Stimulated activated memory B cell treated with anti-CD40 and anti-IgM and Interleukin-4, amounts not matched to agents 10 μg/mL and 1 μg/mL and 100 μg/mL, for 72 hours (primary cell): ENCODE measurements at regions not wholly inside any gene's neighbourhood (a gene's known extent, or its start where the extent isn't known, plus 50 kb on each side); places are given as distances from the start of the nearest gene placed in this dataset.
A peak's percentile ranks its signal among the peaks of the same experiment; 100 is the strongest.

ENCODE experiments used
- ATAC-seq: fragments of 150-1000 bp; cut with Tn5 transposase; 2 replicates; pipeline ENCODE4 v1.10.0; 2021
- H3K27ac Mint-ChIP-seq: one replicate; pipeline ENCODE4 v1.8.0; 2022; ENCODE audit warnings: mild to moderate bottlenecking, mixed read lengths
- H3K27me3 Mint-ChIP-seq: one replicate; pipeline ENCODE4 v1.8.0; 2022; ENCODE audit warnings: mixed read lengths
- H3K36me3 Mint-ChIP-seq: one replicate; pipeline ENCODE4 v1.8.0; 2022; ENCODE audit warnings: mixed read lengths
- H3K4me1 Mint-ChIP-seq: one replicate; pipeline ENCODE4 v1.8.0; 2022; ENCODE audit warnings: mixed read lengths
- H3K4me3 Mint-ChIP-seq: one replicate; pipeline ENCODE4 v1.8.0; 2022; ENCODE audit warnings: mild to moderate bottlenecking, moderate library complexity, mixed read lengths
- H3K9me3 Mint-ChIP-seq: one replicate; pipeline ENCODE4 v1.8.0; 2022; ENCODE audit warnings: mixed read lengths

DNA sequence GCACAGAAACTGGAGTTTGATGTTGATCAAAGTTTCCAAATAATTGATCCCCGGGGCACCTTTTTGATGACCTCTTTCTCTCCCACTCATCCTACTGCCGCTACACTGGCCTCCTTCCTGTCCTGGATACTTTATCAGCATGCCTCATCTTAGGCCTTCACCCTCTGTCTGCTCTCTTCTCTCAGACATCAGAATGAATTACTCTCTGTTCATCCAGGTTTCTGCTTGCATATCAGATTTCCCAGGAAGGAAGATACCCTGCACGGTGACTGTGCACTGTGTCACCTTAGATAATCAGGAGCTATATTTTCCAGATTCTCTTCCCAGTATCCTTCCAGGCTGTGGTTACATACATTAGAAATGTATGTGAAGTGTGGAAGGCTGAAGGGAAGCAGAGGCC, 397.0 kb downstream of the DIRAS2 start:
- H3K27me3 Mint-ChIP-seq, result no peaks in the 10 kb centered on the region
- H3K9me3 Mint-ChIP-seq, result no peaks in the 10 kb centered on the region
- no peak overlapping the region for H3K27ac Mint-ChIP-seq
- ATAC-seq, result no peak
- no peaks in the 10 kb centered on the region for H3K36me3 Mint-ChIP-seq
- no peaks in the 10 kb centered on the region for H3K4me1 Mint-ChIP-seq
- no peak overlapping the region for H3K4me3 Mint-ChIP-seq

DNA sequence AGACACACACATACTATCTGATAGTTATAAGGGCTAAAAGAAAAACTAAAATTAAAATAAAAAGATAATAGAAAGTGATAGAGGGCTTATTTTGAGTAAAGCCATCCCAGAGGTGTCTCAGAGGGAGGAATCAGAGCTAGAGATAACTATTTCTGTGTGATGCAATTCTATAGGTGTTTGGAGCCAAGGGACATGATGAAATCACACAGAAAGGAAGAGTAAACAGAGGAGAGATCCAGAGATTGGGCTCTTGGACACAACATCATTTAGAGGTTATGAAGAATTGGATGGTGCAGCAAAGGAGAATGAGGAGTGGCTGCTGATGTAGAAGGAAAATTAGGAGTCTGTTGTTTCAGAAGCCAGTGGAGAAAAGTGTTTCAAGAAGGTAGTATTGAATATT, 393.5 kb downstream of the DIRAS2 start:
- peaks cover 8% of the 10 kb centered on the region for H3K36me3 Mint-ChIP-seq
- H3K27me3 Mint-ChIP-seq, result no peaks in the 10 kb centered on the region
- H3K27ac Mint-ChIP-seq, result no peak overlapping the region
- no peak for ATAC-seq
- H3K4me3 Mint-ChIP-seq, result no peak overlapping the region
- H3K4me1 Mint-ChIP-seq, result no peaks in the 10 kb centered on the region
- no peaks in the 10 kb centered on the region for H3K9me3 Mint-ChIP-seq

DNA sequence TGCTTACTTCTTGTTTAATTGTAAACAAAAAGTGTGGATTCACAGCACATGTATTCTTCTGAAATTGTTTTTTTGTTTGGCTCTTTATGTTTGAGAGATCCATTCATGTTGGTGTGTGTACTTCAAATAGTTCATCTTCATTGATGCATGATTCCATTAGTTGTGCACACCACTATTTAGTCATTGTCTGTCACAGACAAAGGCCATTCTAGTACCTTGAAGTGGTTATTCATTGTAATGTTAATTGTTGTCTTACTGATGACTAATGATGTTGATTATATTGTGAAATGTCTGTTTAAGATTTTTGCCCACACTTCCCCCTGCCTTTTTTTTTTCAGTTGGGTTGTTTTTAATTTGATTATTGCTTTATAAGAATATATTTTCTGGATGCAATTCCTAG, 391.3 kb downstream of the DIRAS2 start:
- Mint-ChIP-seq H3K27ac (no peak overlapping the region), H3K27me3 (no peaks in the 10 kb centered on the region), H3K36me3 (peaks cover 8% of the 10 kb centered on the region), H3K4me3 (no peak overlapping the region), H3K9me3 (no peaks in the 10 kb centered on the region), H3K4me1 (no peaks in the 10 kb centered on the region)
- ATAC-seq, result no peak

DNA sequence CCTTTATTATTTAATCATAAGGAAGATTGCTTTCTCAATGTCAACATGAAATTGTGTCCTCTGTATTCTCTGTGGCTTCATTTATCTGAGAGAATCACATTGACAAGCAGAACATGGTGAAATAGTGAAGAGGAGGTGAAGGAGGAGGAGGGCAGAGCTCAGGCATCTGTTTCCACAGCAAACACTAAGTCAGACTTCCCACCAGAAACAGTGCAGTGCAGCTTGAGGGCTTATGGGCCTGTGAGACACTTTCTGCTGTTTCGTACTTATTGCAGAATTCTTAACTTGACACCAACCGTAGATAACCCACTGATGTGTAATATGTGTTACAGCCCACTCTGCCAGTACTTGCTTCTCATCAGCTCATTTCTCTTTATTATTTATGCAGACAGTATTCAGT, 386.3 kb downstream of the DIRAS2 start:
- H3K4me1 Mint-ChIP-seq, result no peaks in the 10 kb centered on the region
- H3K9me3 Mint-ChIP-seq, result peaks cover 4% of the 10 kb centered on the region
- peaks cover 8% of the 10 kb centered on the region for H3K27me3 Mint-ChIP-seq
- peaks cover 8% of the 10 kb centered on the region for H3K36me3 Mint-ChIP-seq
- H3K27ac Mint-ChIP-seq, result no peak overlapping the region
- no peak for ATAC-seq
- H3K4me3 Mint-ChIP-seq, result no peak overlapping the region

DNA sequence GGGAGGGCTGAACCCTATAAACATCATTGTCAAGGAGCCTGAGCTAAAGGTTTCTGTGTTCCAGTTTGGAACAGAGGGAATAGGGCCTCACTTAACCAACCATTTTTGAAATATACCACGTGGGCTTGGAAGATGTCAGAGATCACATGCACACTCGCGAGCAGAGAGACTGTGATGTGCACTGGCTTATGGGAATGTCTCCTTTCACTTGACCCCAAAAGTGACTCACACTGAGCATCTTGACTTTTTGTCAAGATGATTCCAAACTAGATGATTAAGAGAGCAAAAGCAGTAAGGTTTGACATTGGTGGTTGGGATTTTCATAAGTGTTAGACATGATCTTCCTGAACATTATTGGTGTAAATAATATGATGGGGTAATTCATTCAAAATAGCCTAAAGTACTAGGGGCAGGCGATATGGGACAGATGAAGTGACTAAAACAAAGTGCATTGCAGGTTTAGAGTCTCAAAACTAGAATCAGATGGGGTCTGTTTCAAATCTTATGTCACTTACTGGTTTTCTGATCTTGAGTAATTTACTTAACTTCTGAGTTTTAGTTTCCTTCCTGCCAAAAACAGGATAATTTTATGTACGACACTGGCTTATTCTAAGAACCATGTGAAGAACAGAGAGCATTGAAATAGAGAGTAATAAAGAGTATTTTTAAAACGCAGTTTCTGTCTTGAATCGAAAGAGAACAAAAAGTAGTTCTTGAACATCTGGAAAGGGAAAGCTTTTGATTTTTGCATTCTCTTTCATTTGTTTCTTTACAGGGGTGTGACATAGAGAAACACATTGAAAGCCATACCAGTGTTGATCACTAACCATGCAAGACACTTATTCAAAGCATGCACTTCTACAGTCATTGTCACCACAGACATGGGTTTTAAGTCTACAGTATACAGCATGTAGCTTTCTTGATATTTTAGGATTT, 383.0 kb downstream of the DIRAS2 start:
- no peak for ATAC-seq
- Mint-ChIP-seq H3K4me3 (no peak overlapping the region), H3K27me3 (peaks cover 8% of the 10 kb centered on the region), H3K4me1 (no peaks in the 10 kb centered on the region), H3K9me3 (peaks cover 4% of the 10 kb centered on the region), H3K36me3 (no peaks in the 10 kb centered on the region), H3K27ac (no peak overlapping the region)

DNA sequence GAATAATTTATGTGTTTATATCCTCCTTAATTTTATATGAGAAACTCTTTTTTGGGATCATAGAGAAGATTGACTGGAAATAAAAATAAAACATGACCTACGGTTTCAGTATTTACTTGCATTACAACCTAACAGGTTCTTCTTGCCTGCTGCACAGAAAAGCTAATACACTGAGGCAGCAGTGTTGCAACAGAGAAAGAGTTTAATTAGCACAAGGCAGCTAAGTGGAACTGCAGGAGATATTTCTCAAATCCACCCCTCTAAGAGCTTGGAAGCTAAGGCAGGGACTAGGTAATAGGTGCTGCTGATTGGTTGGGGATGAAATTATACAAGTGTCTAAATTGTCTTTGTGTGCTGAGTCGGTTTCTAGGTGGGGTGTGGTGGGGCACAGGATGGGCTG, 380.9 kb downstream of the DIRAS2 start:
- no peak overlapping the region for H3K4me3 Mint-ChIP-seq
- no peak for ATAC-seq
- peaks cover 4% of the 10 kb centered on the region for H3K9me3 Mint-ChIP-seq
- no peaks in the 10 kb centered on the region for H3K4me1 Mint-ChIP-seq
- no peak overlapping the region for H3K27ac Mint-ChIP-seq
- H3K36me3 Mint-ChIP-seq, result no peaks in the 10 kb centered on the region
- H3K27me3 Mint-ChIP-seq, result peaks cover 8% of the 10 kb centered on the region

DNA sequence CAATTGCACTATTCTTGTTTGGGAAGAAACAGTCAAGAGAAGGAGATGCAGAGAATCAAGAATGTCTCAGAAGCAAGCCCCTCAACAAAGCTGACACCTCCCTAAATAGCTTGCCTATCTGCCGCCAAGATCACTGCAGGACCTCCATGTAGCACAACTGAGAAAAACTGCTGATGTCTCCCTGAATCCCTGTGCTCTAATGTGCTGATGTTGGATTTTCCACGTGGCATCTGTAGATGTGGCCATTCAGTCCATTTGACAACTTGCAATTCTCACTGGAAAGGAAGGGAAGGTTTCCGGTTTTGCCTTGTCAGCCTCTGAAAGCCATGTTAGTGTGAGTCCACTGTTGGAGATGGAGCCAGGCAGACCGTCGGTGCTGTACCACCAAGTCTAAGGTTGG, 374.0 kb downstream of the DIRAS2 start:
- H3K4me3 Mint-ChIP-seq, result no peak overlapping the region
- ATAC-seq, result no peak
- H3K36me3 Mint-ChIP-seq, result no peaks in the 10 kb centered on the region
- H3K27me3 Mint-ChIP-seq, result peaks cover 17% of the 10 kb centered on the region
- no peaks in the 10 kb centered on the region for H3K4me1 Mint-ChIP-seq
- H3K27ac Mint-ChIP-seq, result no peak overlapping the region
- H3K9me3 Mint-ChIP-seq, result no peaks in the 10 kb centered on the region

DNA sequence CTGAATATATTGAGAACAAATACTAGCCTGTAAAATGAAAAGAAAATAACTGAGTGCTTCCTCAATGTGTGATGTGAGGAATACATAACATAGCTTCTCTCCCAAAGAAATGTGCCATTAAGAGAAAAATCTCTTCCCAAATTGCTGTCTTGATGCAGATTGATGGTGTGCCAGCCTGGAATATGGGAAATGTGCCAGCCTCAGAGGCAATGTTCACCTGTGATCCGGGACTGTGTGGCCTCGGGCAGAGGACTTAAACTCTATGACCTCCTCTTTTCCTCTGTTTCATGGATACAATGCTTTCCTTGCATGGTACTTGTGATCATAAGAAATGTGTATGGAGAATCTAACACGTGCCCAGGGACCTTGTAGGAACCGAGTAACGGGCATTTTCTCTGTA, 370.9 kb downstream of the DIRAS2 start:
- Mint-ChIP-seq H3K36me3 (no peaks in the 10 kb centered on the region), H3K9me3 (no peaks in the 10 kb centered on the region), H3K27ac (no peak overlapping the region), H3K4me1 (no peaks in the 10 kb centered on the region), H3K27me3 (peaks cover 17% of the 10 kb centered on the region), H3K4me3 (no peak overlapping the region)
- ATAC-seq, result no peak

DNA sequence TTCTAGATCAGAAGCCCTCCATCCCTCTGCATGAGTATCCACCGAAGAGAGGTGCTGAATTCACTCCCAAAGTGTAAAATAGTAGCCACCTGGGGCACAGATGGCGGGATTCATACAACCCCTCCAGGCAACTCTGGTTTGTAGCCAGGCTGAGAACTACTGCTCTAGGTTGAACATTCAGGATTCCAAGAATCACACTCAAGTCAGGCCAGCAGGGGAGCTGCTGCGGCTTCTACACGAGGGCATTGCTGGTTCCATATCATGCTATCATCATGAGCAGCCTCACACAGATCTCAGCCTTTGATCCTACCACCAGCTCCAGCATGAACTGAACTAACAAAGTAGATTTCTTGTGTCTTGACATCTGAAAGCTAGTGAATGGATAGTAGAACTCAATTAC, 367.9 kb downstream of the DIRAS2 start:
- Mint-ChIP-seq H3K27ac (no peak overlapping the region), H3K9me3 (no peaks in the 10 kb centered on the region), H3K4me3 (no peak overlapping the region), H3K4me1 (no peaks in the 10 kb centered on the region), H3K36me3 (no peaks in the 10 kb centered on the region), H3K27me3 (peaks cover 8% of the 10 kb centered on the region)
- ATAC-seq, result no peak

DNA sequence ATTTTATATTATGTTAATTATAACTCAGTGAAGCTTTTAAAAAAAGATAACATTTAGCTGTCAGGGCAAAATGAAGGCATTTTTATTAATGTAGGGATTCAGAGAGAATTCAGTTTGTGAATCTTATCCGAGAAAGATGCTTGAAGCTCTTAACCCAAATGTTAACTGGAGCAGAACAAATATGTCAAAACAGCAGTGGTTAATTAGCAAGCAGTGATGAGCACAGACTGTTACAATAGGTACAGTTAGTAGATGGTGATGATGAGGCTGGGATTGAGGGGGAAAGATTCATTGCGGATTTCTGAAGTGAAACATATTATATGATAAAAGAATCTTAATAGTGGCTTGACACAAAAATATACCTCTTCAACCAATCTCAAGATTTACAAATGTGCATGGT, 356.7 kb downstream of the DIRAS2 start:
- H3K27me3 Mint-ChIP-seq, result no peaks in the 10 kb centered on the region
- ATAC-seq, result no peak
- H3K9me3 Mint-ChIP-seq, result no peaks in the 10 kb centered on the region
- H3K27ac Mint-ChIP-seq, result no peak overlapping the region
- H3K4me3 Mint-ChIP-seq, result no peak overlapping the region
- H3K4me1 Mint-ChIP-seq, result peaks cover 13% of the 10 kb centered on the region
- H3K36me3 Mint-ChIP-seq, result no peaks in the 10 kb centered on the region

DNA sequence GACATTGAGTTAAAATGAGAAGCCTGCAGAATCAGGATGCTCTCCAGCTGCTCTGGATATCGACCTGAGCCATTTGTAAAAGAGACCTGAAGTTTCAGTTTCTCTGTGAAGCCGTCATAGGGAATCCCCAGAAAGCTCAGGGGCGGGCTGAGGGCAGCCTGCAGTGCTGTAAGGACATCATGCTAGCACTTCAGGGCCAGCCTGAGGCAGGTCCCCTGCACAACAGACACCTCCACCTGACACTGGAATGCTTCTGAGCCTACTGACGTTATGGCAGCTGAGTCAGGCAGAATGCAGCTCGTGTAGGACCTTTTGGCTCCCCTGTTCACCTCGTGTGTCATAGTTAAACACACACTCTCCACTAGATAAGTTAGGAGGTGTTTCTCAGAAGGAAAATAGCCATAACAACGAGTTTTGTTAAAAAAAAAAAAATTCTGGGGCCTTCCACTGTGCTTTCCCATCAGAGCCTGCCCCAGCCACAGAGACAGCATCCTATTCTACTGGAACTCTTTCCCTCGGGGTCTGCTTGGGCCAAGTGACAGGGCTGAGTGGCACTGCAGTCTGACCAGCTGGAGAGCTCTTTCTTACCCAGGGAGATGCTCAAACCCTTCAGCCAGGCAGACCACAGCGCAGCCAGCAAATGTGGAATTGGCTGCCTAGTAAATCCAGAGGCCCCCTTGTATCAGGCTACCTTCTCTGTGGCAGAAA, 354.9 kb downstream of the DIRAS2 start:
- H3K36me3 Mint-ChIP-seq, result no peaks in the 10 kb centered on the region
- ATAC-seq, result peak; percentile 90
- no peaks in the 10 kb centered on the region for H3K27me3 Mint-ChIP-seq
- H3K27ac Mint-ChIP-seq, result peak overlapping the region; percentile 64
- H3K4me1 Mint-ChIP-seq, result peaks cover 13% of the 10 kb centered on the region
- no peaks in the 10 kb centered on the region for H3K9me3 Mint-ChIP-seq
- peak overlapping the region; percentile 17 for H3K4me3 Mint-ChIP-seq

DNA sequence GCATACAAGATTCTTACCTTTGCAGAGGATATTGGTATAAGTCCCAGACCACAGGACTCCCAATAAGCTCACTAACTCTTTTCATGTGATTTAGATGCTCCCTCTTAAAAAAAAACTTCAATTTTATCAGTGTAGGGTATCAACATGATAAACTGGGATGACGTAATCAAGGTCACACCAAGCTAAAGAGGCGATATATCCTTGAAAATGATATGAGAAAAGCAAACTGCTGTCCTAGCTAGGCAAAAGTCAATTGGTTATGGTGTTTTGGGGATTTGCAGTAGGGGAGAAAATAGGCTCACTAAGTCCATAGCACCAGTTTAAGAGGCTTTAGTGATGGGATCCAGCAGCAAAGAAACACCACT, 354.4 kb downstream of the DIRAS2 start:
- Mint-ChIP-seq H3K4me1 (peaks cover 13% of the 10 kb centered on the region), H3K4me3 (no peak overlapping the region), H3K27me3 (no peaks in the 10 kb centered on the region), H3K36me3 (no peaks in the 10 kb centered on the region), H3K27ac (peak overlapping the region; percentile 64), H3K9me3 (no peaks in the 10 kb centered on the region)
- ATAC-seq, result no peak

DNA sequence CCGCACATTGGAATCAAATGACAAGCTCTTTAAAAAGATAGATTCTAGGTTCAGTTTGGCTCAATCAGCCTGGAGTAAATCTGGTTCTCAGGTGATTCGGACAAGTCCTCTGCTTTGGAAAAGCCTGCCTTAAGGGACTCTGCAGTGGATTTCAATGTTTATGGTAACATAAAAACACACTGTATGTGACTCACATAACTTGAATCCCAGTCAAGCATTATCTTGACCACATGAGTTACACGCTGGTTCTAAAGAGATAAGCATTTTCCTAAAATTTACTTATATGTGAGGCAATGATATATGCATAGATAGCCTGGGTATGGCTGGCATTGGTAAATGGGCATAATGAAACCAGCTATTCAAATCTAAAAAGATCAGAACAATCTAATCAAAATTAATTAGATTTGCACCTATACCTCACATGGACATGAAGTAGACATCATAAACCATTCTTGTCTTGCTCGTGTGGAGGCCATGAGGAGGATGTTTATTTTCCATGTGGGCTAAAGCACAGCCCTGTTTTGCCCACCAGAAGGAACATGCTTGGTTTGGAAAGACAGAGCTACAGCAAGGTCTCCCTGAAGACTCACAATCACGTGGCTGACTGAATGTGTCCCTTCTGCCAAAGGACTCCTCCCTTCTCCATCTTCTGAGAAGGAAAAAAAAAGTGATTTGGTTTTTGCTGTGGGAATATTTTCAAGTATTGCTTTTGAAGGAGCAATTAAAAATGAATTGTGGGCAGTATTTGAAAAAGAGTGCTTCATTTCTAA, 351.7 kb downstream of the DIRAS2 start:
- H3K27ac Mint-ChIP-seq, result no peak overlapping the region
- H3K4me3 Mint-ChIP-seq, result no peak overlapping the region
- ATAC-seq, result no peak
- no peaks in the 10 kb centered on the region for H3K9me3 Mint-ChIP-seq
- H3K4me1 Mint-ChIP-seq, result peaks cover 13% of the 10 kb centered on the region
- H3K27me3 Mint-ChIP-seq, result peaks cover 11% of the 10 kb centered on the region
- no peaks in the 10 kb centered on the region for H3K36me3 Mint-ChIP-seq

DNA sequence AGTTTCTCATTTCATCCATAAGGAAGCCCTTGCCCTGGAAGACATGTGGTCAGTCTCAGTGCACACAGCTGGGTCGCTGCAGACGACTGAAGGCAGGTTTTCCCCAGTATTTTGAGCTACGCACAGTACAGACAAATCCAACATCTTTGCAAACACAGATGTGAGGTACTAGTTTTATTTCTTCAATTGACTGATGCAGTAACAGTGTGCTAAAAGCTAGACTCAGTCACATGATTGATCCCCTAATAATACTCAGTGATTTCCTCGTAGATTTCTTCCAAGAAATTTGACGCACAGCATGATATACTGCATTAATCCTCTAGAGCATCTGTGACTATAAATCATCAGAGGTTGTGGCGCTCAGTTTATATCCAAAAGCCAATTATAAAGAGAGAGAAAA, 346.1 kb downstream of the DIRAS2 start:
- no peak overlapping the region for H3K27ac Mint-ChIP-seq
- no peaks in the 10 kb centered on the region for H3K36me3 Mint-ChIP-seq
- H3K9me3 Mint-ChIP-seq, result no peaks in the 10 kb centered on the region
- H3K4me3 Mint-ChIP-seq, result no peak overlapping the region
- no peaks in the 10 kb centered on the region for H3K4me1 Mint-ChIP-seq
- H3K27me3 Mint-ChIP-seq, result peaks cover 18% of the 10 kb centered on the region
- no peak for ATAC-seq

DNA sequence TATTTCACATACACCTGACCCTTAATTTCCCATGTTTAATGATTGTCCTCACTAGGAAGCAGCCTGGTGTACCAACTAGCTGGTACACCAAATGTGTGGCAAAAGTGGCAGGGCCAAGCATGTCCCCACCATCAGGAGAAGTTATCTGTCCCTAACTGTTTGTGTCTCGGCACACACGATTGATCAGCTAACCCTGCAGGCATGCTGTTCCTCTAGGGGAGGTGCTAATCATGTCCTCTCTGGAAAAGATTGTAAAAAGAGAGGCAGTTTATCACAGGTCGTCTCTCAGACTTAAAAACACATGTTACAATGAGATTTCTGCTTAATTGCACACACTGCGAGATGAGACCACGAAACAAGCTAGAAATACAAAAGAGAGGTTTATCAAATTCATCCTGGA, 342.7 kb downstream of the DIRAS2 start:
- ATAC-seq, result no peak
- H3K4me3 Mint-ChIP-seq, result no peak overlapping the region
- H3K4me1 Mint-ChIP-seq, result no peaks in the 10 kb centered on the region
- H3K27ac Mint-ChIP-seq, result no peak overlapping the region
- peaks cover 42% of the 10 kb centered on the region for H3K27me3 Mint-ChIP-seq
- H3K36me3 Mint-ChIP-seq, result no peaks in the 10 kb centered on the region
- H3K9me3 Mint-ChIP-seq, result no peaks in the 10 kb centered on the region
